Tibial nerve (tissue), 4 donors: ENCODE measurements at regions not wholly inside any gene's neighbourhood (a gene's known extent, or its start where the extent isn't known, plus 50 kb on each side); places are given as distances from the start of the nearest gene placed in this dataset.

Experiments
- CTCF ChIP-seq, 5 experiments: fragments of 200-600 bp in 3 of 5; fragments of 450-650 bp in 2 of 5; sonication (generic) in 3 of 5; IDR thresholded peaks; one replicate each; pipeline ENCODE4 v1.5.1; 2016 to 2019; ENCODE audit warnings: antibody characterized with exemption in 5 of 5, mild to moderate bottlenecking in 3 of 5, moderate library complexity in 2 of 5
- EP300 ChIP-seq, 2 donors: sonication (generic); formaldehyde crosslinking; IDR thresholded peaks; one replicate each; pipeline ENCODE4 v1.6.1; 2017; ENCODE audit warnings: antibody characterized with exemption in 2 of 2, mild to moderate bottlenecking in 1 of 2

DNA sequence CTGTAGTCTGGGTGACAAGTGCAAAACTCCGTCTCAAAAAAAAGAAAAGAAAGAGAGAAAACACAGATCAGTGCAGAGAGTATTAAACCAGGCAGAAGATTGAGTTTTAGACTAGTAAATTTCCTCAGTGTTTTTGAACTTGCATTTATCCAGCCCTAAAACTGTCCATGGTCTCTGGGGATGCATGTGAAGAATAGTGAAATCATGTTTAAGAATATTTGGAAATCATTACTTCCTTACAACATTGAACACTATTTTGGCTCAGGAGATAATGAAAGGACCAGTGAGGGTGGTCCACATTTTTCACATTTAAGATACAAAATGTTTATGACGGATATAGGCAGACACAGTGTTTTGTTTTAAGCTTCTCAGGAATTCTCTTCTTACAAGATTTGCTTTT is 195.8 kb upstream of the RASGEF1B start:
- TF ChIP-seq CTCF (IDR thresholded peaks at IDR 0.05) = no peak
- no peak for TF ChIP-seq EP300 (IDR thresholded peaks at IDR 0.05)
